ENCODE measurements at regions not wholly inside any gene's neighbourhood (a gene's known extent, or its start where the extent isn't known, plus 50 kb on each side); places are given as distances from the start of the nearest gene placed in this dataset.
A peak's percentile ranks its signal among the peaks of the same experiment; 100 is the strongest.

DNA sequence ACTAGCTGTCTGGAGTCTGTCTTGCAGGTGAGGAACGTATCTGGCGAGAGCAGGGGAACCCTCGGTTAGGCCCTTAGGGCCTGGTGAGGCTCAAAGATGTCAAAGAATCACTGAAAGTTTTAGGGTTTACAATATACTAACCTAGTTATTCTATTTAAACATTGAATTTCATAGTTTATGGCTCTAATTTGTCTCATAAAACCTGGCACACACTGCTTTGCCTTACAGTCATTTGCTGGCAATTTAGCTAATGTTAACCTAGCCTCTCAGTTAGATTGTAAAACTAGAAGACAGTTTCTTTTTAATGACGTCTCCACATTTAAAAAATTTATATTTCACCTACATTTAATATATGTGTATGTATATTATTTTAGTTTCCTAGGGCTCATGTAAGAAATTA, 89.6 kb upstream of the DOCK10 start:
- DNase-seq: no peak

DNA sequence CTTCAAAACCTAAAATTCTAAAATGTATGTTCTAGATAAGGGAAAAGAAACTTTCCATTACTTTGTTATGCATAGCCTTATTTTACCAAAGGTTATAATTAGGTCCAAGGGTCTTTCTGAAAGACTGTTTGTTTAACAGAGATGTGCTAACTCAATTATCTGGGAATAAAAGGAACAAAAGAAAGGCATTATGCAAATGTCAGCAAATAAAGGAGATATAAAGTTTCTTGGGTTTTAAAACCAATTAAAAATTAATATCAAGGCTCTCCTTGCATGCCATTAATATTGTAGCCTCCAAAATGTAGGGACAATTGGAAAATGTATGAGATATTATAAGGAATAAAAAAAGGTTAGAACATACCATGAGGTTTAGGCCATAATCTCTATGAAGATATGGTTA, 87.8 kb upstream of the DOCK10 start:
- DNase-seq: no peak

DNA sequence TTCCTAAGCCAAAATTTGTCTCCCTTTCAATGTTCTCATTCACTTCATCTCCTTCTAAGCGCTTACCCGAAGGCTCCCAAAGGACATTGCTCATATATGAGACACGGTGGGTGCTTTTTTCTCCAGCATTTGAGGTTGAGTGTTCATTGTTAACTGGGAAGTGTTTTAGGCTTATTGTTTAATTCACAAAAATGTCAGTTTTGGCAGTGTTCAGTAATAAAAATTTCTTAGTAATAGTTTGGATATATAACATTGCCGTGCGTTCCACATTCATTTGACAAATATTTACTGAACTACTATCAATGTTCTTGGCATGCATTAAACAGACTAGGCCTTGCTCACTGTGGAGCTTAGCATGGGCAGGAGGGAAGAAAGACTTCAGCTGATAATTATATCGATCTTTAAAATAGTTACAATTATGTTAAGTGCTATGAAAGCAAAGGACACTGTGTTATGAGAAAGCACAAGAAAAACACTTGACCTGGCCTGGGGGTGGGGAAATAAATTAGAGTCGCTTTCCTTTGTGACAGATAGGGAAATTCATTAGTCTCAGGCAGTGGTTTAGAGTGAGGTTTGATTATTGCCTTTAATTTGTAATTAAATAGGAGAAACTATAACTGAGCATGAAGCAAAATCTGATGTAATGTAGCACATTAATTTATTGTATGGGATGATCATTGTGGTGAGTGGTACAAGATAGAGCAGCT, 82.2 kb upstream of the DOCK10 start:
- DNase-seq: no peak

DNA sequence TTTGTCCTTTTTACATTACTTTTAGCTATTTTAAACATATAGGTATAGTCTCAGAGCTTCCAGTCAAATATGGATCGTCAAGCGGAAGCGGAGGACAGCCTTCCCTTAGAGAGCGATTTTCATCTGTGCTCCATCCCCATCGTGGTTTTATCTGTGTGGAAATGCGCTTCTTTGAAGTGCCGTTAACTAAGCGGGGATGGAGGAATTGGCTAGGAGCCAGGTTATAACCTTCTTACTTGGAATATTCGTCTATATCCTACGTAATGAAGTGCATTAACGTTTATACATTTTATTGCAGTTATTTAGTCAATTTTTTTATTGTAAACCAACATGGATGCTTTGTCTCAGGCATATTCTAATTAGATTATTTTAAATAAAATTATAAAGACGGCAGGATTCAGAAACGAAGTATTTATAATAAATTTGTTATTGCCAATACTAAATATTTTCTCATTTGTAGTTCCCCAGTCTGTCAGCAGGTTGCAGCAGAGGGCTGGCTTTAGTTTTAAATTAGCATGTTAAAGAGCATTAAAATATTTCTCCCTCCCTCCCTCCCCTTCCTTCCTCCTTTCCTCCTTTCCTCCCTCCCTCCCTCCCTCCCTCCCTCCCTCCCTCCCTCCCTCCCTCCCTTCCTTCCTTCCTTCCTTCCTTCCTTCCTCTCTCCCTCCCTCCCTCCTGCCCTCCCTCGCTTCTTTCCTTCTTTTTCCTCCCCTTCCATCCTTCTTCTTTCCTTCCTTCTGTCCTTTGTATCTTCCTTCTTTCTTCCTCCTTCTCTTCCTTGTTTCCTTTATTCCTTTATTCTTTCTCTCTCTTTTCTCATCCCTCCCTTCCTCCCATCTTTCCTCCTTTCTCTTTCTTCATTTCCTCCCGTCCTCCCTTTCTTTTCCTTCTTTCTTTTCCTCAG, 80.6 kb upstream of the DOCK10 start:
- peak; percentile 15 for DNase-seq

DNA sequence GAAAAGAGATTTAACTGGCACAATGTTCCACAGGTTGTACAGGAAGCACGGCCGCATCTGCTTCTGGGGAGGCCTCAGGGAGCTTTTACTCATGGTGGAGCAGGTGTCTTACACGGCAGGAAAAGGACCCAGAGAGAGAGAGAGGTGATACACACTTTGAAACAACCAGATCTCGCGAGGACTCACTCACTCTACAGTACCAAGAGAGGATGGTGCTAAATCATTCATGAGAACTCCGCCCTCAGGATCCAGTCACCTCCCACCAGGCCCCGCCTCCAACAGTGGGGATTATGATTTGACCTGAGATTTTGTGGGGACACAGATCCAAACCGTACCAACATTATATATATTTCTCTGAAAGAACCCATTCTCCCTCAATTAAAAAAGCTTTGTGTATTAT, 79.7 kb upstream of the DOCK10 start:
- DNase-seq: peak; percentile 1

DNA sequence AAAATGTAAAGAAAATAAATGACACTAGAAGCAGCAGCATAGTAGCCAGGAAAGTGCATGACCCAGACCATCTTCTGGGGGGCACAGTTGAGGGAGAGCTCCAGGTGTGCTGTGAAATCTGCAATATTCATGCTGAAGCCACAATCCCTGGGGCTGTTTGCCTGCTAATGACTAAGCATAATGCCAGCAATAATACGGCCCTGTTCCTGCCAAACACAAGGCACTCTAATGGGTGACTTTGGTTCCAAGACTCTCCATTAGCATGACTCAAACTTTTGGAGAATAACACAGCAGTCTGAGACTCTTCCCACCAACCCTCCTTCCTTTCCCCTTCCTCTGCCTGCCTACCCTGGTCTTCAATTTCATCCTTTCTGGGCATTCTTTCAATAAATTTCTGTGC, 77.9 kb upstream of the DOCK10 start:
- DNase-seq: no peak

DNA sequence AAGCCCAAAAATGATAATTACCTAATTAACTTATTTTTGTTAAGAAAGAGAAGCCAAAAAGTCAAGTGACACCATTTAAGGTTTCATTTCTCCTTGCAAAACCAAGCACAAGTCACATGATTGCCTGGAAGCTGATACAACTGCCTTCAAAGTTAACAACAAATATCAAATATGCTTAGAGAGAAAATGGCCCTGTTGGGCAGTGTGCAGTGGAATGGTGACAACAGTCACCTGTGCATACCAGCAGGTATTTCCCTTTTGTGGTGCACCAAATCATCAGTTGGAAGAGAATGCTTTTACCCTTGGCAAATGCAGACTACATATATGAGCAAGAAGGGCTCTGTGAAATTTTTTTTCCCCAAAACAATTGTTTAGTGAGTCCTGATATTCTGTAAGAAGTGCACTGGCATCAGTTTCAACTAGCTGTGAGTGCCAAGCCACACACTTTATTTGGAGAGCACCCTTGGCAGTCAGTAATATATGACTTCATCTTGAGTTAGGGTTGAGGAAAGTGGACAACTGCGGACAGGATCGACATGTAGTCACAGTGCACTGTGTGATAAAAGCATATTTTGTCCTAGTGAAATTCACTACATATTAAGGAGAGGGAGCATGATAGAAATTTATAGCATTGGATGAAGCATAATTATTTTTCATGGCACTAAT, 74.9 kb upstream of the DOCK10 start:
- no peak for DNase-seq

DNA sequence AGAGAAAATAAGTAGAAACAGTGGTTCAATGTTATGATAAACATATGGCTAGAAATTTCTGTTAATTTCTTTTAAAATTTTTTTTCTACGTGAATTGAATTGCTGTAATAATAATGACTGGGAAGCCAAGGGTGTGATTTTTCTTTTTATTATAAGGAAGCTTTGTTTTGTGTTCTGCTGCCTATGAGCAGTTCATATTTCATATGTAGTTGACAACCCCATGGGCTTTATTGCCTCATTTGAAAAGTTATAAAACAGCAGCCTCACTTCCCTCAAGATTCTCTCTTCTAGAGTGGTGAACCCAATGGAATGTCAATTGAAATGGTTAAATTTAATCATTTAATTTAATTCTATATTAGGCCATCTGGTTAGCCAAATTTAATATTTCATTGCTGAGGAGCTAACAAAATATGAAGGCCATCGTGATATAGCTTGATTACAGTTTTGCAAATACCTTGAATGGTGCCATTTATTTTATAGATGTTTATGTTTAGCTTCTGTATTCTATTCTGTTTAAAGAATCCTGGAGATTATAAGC, 72.6 kb upstream of the DOCK10 start:
- no peak for DNase-seq

DNA sequence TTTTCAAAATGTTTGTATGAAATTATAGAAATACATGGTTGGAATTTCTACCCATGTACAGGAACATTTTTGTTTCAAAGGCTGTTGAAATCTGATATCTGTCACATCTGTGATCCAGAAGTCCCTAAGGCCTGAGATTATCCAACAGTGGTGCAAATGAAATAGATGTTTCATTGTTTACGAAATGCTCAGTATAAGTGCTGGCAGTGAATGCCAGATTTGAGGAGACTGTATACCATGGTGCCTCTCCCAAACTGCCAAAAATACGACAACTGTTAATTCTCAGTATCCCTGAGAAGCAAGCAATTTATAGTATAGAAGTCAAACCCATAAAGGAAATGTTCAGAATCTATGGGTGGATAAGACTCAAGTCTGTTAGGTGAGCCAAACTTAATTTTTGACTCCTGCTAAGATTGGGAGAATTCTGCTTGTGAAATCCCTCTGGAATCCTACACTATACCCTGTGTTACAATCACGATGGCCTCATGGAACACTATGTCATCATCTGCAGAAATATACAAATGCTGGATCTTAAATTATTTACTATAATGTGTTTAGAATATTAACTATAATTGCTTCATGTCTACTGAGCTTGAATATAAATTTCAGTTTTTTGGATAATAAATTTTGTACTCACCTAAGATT, 71.2 kb upstream of the DOCK10 start:
- DNase-seq: no peak

DNA sequence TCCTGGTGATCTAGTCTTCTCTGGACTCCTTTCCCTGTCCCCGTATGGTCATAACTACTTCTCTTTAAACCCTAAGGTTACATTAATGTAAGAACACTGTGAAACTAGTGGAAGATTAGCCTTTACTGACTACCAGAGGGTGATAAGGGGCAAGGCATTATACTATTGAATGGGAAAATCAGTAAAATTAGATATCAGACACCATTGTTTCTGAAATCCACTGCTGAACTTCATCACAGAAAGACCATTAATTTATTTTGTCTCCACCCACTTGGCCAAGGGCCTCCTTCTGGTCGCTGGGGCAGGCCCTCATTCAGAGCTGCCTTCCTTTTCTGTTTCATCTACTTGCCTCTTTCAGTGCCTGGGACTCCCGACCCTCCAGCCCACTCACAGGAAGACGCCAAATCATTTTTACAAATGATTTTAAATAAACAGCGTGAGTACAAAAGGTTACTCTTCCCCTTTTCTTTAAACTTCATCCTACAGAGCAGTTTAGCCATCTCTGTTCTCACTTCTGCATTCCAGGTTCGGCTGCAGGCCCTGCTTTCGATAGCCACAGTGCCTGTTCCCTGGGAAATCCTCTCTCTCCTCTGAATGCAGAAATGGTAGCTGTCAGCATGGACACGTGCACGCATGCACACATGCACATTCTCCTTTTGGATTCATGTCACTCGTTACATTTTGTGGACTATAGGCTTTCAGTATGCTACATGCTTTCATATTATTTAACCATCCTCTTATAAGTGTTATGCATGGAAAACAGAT, 70.3 kb upstream of the DOCK10 start:
- no peak for DNase-seq

DNA sequence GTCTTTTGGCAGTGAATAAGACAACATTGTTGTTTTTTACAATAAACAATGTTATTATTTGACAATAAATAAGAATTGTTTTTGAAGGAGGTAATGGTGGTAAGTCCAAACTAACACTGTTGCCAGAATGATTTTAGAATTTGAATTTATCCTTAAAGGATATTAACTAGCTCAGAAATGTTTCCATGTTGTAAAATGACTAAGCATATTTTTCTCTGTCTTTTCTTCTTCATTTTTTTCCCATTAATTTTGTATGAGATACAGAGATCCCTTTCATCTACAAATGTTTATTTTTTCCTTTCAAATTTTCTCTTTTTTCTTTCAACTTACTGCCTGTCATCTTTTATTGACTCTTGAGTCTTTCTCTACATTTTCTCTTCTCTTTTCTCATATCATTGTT, 66.5 kb upstream of the DOCK10 start:
- no peak for DNase-seq

DNA sequence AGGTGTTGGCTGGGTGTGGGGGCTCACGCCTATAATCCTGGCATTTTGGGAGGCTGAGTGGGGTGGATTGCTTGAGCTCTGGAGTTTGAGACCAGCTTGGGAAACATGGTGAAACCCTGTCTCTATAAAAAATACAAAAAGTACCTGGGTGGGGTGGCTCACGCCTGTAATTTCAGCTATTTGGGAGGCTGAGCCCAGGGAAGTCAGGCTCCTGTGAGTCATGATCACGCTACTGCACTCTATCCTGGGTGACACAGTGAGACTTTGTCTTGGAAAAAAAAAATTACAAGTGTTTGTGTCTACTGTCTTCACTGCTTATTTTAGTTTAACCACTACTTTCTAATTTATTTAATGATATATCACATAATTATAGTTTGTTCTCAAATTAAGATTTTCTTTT, 62.7 kb upstream of the DOCK10 start:
- DNase-seq: no peak

DNA sequence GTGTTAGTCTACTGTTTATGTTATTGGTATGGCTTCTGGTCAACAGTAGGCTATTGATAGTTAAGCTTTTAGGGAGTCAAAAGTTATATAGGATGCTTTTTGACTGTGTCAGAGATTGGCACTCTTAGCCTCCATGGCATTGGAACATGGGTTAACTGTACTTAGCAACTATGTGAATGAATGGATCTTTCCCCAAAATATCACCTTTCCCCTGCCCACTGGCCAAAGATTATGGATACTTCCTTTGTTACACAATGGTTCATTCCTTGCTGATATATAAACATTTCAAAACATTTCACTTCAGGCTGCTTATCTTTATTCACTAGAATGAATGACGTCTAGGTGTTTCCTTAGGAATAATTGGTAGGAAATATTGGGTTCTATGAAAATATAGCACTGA, 62.1 kb upstream of the DOCK10 start:
- no peak for DNase-seq

DNA sequence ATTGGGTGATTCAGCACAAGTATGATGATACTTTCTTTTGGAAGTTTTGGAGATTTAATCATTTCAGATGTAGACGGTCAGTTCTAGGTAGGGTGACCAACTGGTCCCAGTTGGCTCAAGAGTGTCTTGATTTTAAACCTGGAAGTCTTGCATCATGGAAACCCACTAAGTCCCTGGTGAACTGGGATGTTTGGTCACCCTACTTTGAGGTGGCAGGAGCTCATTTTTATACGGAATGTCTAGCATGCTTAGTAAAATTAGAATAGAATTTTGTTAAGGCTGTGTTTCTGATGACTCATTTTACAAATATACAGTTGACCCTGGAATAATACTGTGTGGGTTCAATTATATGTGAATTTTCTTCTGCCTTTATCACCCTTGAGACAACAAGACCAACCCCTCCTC, 61.5 kb upstream of the DOCK10 start:
- no peak for DNase-seq

DNA sequence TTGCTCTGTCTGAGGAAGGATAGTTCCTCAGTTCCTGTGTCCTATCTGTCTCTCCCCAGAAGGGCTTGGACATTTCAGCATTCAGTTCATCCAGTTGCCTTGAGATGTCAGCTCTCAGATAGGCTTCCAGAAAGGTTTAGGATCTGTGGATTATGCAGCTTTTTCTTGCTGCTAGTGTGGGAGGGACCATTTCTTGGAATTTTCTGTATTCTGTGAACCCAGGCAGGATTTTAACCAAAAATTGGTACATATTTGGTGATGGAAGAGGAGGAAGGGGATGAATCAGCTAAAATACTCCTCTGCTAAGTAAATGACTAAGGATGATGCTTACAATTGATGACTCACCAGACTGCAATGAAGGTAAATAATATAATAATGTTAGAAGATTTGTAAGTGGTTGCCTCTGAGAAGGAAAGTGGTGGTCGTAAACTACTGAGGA, 58.6 kb upstream of the DOCK10 start:
- DNase-seq: no peak

DNA sequence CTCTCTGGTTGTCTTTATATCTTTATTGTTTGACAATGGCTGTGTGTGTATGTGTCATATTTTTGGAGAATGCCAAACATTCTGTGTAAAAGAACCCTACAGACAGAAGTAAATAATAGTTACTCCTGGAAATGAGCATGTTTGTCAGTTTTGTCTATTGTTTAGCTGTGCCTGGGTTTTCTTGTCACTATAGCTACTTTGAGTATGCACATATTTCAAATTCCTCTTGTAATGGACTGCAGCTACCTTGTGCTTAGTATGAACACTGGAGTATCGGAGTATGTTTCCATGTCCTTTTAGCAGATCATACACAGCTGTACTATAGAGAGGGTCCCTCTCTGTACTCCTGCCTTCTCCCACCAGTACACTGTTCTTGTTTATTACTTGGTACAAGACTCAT, 58.0 kb upstream of the DOCK10 start:
- DNase-seq: no peak

DNA sequence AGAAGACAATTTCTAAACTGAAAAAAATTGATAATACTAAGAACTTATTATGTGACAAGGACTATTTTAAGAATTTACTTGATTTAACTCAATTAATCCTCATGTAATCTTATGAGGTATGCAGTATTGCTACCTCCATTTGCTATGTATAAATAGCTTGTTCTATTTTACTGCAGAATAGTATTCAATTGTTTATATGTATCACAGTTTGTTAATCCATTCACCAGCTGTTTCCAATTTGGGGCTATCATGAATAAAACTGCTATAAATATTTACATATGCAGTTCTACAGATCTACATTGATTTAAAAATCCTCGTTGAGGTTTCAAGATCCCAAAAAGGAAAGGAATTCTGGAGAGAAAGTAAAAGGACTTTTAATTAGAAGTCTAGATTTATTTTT, 54.8 kb upstream of the DOCK10 start:
- no peak for DNase-seq

Data from activated CD4-positive, alpha-beta T cell treated with anti-CD3 and anti-CD28 coated beads, Interleukin-2, amount 50 U/mL, for 16 hours (primary cell).